PC-9 (cell line): ENCODE measurements at regions not wholly inside any gene's neighbourhood (a gene's known extent, or its start where the extent isn't known, plus 50 kb on each side); places are given as distances from the start of the nearest gene placed in this dataset.
"Not testable (repeated sequence)": the region's sequence is repeated elsewhere in the genome, so short reads cannot be mapped to it uniquely, and the experiment has no call there.

Experiments
- BruUV-seq: library from RNA; stranded (reverse); fragments of 400-500 nt; replicated peaks from 2 replicates; lab custom pipeline; 2021; lab: Mats Ljungman, UMichigan
- CTCF ChIA-PET: fragments of 300-600 bp; sonication (Branson Sonifier 250); formaldehyde crosslinking; loops from one replicate; lab custom pipeline; 2022; ENCODE audit warnings: antibody characterized with exemption; lab: Charles Lee
- POLR2A ChIA-PET: fragments of 300-600 bp; sonication (Branson Sonifier 250); formaldehyde crosslinking; loops from one replicate; lab custom pipeline; 2022; ENCODE audit warnings: antibody characterized with exemption; ENCODE audit not compliant: unreplicated experiment; lab: Charles Lee
- DNase-seq, 2 experiments: peaks; one replicate each; pipeline versions ENCODE4 v3.0.0 to v3.0.0-alpha.2; 2015 to 2022; ENCODE audit warnings: mixed read lengths in 1 of 2
- H2AFZ ChIP-seq: fragments of 200-600 bp; sonication (generic); 2 replicates; pipeline ENCODE4 v1.8.1; 2017; ENCODE audit warnings: antibody characterized with exemption
- H3F3A ChIP-seq: fragments of 200-600 bp; sonication (generic); 2 replicates; pipeline ENCODE4 v1.8.1; 2017; ENCODE audit warnings: antibody characterized with exemption, mild to moderate bottlenecking, low read depth; ENCODE audit not compliant: insufficient read depth
- H3K27ac ChIP-seq: fragments of 200-600 bp; sonication (generic); 2 replicates; pipeline ENCODE4 v1.6.1; 2016; ENCODE audit warnings: mixed run types
- H3K27me3 ChIP-seq: fragments of 200-600 bp; sonication (generic); 2 replicates; pipeline ENCODE4 v1.6.1; 2016; ENCODE audit warnings: low read depth, mixed run types; ENCODE audit not compliant: insufficient read depth
- H3K36me3 ChIP-seq: fragments of 200-600 bp; sonication (generic); 2 replicates; pipeline ENCODE4 v1.6.1; 2016; ENCODE audit warnings: low read depth, mixed run types
- H3K4me1 ChIP-seq: fragments of 200-600 bp; sonication (generic); replicated peaks from 2 replicates; pipeline ENCODE4 v1.6.1; 2016; ENCODE audit warnings: mixed run types; ENCODE audit not compliant: insufficient read depth
- H3K4me2 ChIP-seq: fragments of 200-600 bp; sonication (generic); 2 replicates; pipeline ENCODE4 v1.6.1; 2017; ENCODE audit warnings: mixed run types
- H3K4me3 ChIP-seq: fragments of 200-600 bp; sonication (generic); 2 replicates; pipeline ENCODE4 v1.6.1; 2016; ENCODE audit warnings: mixed run types
- H3K79me2 ChIP-seq: fragments of 200-600 bp; sonication (generic); 2 replicates; pipeline ENCODE4 v1.6.1; 2017; ENCODE audit warnings: low read depth, mixed run types
- H3K9me2 ChIP-seq: fragments of 200-600 bp; sonication (generic); 2 replicates; pipeline ENCODE4 v1.8.1; 2017; ENCODE audit warnings: mild to moderate bottlenecking; ENCODE audit not compliant: insufficient read depth
- H3K9me3 ChIP-seq: fragments of 200-600 bp; sonication (generic); 2 replicates; pipeline ENCODE4 v1.8.1; 2016; ENCODE audit warnings: low read depth; ENCODE audit not compliant: insufficient read depth
- H4K20me1 ChIP-seq: fragments of 200-600 bp; sonication (generic); 2 replicates; pipeline ENCODE4 v1.8.1; 2017; ENCODE audit not compliant: insufficient read depth
- EZH2 ChIP-seq: fragments of 200-600 bp; sonication (generic); IDR thresholded peaks from 2 replicates; pipeline ENCODE4 v1.8.0; 2017; ENCODE audit warnings: antibody characterized with exemption, low read depth
- intact Hi-C: fragments of 100-400 bp; cut with micrococcal nuclease; formaldehyde crosslinking; loops from one replicate; pipeline ENCODE4 v1.10.0; 2022; ENCODE audit not compliant: unreplicated experiment
- TF ChIP-seq, protein P1 (sequence below): fragments of 200-600 bp; sonication (generic); conservative IDR thresholded peaks from 2 replicates; pipeline ENCODE4 v1.6.1; 2017; ENCODE audit warnings: mixed run types, antibody characterized with exemption, mild to moderate bottlenecking, moderate library complexity

DNA sequence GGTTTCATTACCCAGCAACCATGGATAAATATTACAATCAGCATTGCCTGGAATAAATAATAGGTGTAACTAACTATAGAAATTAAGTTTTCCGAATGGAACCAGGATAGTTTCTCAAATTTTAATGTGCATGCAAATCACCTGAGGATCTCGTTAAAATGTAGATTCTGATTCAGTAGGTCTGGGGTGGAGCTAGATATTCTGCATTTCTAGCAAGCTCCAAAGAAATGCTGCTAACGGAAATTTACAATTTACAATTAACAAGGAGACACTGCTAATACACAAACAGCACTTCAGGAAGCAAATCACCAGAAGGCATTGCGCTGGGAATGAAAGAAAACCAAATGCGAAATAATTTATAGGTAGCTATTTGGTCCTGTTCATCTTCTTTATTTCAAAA is 597.5 kb upstream of the KLF12 start:
- H3K9me2 ChIP-seq, result no peaks in the 10 kb centered on the region
- H3K36me3 ChIP-seq, result no peaks in the 10 kb centered on the region
- no peaks in the 10 kb centered on the region for H3K9me3 ChIP-seq
- no peaks in the 10 kb centered on the region for H4K20me1 ChIP-seq
- H3K27ac ChIP-seq, result no peak overlapping the region
- ChIA-PET CTCF (no interaction called here), POLR2A (no interaction called here)
- DNase-seq, result no peak
- H2AFZ ChIP-seq, result no peak overlapping the region
- H3F3A ChIP-seq, result no peaks in the 10 kb centered on the region
- no peaks in the 10 kb centered on the region for H3K4me1 ChIP-seq
- intact Hi-C loops, result no loop called here
- no peak overlapping the region for H3K4me3 ChIP-seq
- BruUV-seq, result no TSS peak
- H3K27me3 ChIP-seq, result no peaks in the 10 kb centered on the region
- TF ChIP-seq, protein P1, sequence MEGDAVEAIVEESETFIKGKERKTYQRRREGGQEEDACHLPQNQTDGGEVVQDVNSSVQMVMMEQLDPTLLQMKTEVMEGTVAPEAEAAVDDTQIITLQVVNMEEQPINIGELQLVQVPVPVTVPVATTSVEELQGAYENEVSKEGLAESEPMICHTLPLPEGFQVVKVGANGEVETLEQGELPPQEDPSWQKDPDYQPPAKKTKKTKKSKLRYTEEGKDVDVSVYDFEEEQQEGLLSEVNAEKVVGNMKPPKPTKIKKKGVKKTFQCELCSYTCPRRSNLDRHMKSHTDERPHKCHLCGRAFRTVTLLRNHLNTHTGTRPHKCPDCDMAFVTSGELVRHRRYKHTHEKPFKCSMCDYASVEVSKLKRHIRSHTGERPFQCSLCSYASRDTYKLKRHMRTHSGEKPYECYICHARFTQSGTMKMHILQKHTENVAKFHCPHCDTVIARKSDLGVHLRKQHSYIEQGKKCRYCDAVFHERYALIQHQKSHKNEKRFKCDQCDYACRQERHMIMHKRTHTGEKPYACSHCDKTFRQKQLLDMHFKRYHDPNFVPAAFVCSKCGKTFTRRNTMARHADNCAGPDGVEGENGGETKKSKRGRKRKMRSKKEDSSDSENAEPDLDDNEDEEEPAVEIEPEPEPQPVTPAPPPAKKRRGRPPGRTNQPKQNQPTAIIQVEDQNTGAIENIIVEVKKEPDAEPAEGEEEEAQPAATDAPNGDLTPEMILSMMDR, result no peak
- no peak for TF ChIP-seq EZH2
- H3K79me2 ChIP-seq, result no peaks in the 10 kb centered on the region
- H3K4me2 ChIP-seq, result no peak overlapping the region

DNA sequence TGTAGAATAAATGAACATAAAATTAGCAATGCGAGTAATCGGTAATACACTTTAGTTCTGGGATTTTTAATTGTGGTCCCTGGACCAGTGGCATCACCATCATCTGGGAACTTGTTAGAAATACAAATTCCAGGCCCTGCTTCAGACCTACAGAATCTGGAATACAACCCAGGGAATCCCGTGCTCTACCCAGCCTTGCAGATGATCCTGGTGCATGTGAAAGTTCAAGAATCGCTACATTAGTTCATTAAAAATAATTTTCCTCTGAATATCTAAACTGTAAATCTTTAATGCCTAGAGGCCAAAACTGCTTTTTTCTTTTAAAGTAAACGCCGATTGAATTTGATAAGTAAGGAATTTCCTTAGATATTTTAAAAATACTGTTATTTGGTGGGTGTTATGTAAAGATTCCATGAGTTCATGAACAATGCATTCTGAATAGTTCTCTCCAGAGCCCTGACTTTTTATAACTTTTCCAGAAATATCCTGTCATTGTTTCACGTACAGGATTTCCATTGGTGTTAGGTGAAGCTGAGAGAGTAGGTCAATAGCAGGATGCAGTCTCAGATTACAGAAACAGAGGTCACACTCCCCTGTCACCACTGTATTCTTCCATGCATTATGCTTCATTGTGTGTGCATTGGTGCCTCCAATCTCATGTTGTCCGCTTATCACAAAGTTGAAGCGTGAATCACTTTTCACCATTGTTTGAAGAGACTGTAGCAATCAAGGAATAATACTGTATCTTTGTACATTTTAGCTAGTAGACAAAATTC is 596.5 kb upstream of the KLF12 start:
- Histone ChIP-seq H3K79me2 (no peaks in the 10 kb centered on the region), H3K4me2 (no peak overlapping the region), H3K9me3 (no peaks in the 10 kb centered on the region), H3K9me2 (no peaks in the 10 kb centered on the region), H2AFZ (no peak overlapping the region), H3F3A (no peaks in the 10 kb centered on the region), H3K4me1 (no peaks in the 10 kb centered on the region), H3K36me3 (no peaks in the 10 kb centered on the region), H4K20me1 (no peaks in the 10 kb centered on the region), H3K4me3 (no peak overlapping the region), H3K27me3 (no peaks in the 10 kb centered on the region), H3K27ac (no peak overlapping the region)
- no peak for DNase-seq
- BruUV-seq, result no TSS peak
- intact Hi-C loops, result no loop called here
- ChIA-PET POLR2A (no interaction called here), CTCF (no interaction called here)
- TF ChIP-seq, protein P1, result no peak
- TF ChIP-seq EZH2, result no peak

DNA sequence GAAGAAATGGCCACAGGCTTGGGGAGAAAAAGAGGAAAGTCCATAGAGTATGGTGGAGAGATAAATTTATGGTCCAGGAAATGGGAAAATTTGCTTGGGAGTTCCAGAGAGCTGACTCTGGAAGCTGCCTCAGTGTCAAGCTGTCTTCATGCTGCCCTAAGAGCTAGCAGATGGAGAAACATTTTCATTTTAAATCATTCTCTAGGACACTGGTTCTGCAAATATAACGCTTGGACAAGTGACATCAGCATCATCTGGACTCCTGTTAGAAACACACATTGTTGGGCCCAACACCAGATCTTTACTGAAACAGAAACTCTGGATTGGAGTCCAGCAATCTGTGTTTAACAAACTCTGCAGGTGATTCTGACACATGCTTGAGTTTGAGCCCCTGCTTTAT is 592.0 kb upstream of the KLF12 start:
- CTCF ChIA-PET, result interaction anchor here (0.8 kb wide), 1 partner anchor 731 kb away, joined by 12 read pairs; no protein-coding TSS in a partner anchor
- intact Hi-C loops, result no loop called here
- POLR2A ChIA-PET, result no interaction called here

DNA sequence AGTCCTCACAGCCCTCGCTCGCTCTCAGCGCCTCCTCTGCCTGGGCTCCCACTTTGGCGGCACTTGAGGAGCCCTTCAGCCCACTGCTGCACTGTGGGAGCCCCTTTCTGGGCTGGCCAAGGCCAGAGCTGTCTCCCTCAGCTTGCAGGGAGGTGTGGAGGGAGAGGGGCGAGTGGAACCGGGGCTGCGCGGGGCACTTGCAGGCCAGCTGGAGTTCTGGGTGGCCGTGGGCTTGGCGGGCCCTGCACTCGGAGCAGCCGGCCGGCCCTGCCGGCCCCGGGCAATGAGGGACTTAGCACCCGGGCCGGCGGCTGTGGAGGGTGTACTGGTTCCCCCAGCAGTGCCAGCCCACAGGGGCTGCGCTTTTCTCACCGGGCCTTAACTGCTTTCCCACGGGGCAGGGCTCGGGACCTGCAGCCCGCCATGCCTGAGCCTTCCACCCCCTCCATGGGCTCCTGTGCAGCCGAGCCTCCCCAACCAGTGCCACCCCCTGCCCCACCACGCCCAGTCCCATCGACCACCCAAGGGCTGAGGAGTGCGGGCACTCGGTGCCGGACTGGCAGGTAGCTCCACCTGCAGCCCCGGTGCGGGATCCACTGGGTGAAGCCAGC is 584.1 kb upstream of the KLF12 start:
- H2AFZ ChIP-seq, H3K9me3 ChIP-seq, H3K79me2 ChIP-seq, H3K4me2 ChIP-seq, H3K27me3 ChIP-seq, H3F3A ChIP-seq, CTCF ChIA-PET, H4K20me1 ChIP-seq, H3K4me3 ChIP-seq, H3K9me2 ChIP-seq, H3K36me3 ChIP-seq, H3K4me1 ChIP-seq, DNase-seq, H3K27ac ChIP-seq, intact Hi-C loops, BruUV-seq, POLR2A ChIA-PET: not testable (repeated sequence)

More for the DNA sequence above, 592.0 kb upstream of the KLF12 start:
- H2AFZ ChIP-seq, result no peak overlapping the region
- H3K4me2 ChIP-seq, result no peak overlapping the region
- H4K20me1 ChIP-seq, result no peaks in the 10 kb centered on the region
- no peaks in the 10 kb centered on the region for H3K79me2 ChIP-seq
- no peak for DNase-seq
- no peaks in the 10 kb centered on the region for H3K36me3 ChIP-seq
- no peak overlapping the region for H3K4me3 ChIP-seq
- no peaks in the 10 kb centered on the region for H3K4me1 ChIP-seq
- no peaks in the 10 kb centered on the region for H3K9me3 ChIP-seq
- no peaks in the 10 kb centered on the region for H3K27me3 ChIP-seq
- TF ChIP-seq, protein P1, result no peak
- TF ChIP-seq EZH2, result no peak
- H3K9me2 ChIP-seq, result no peaks in the 10 kb centered on the region
- no TSS peak for BruUV-seq
- H3K27ac ChIP-seq, result no peak overlapping the region
- no peaks in the 10 kb centered on the region for H3F3A ChIP-seq
